ENCODE measurements at regions not wholly inside any gene's neighbourhood (a gene's known extent, or its start where the extent isn't known, plus 50 kb on each side); places are given as distances from the start of the nearest gene placed in this dataset.

- TF ChIP-seq, protein P1, sequence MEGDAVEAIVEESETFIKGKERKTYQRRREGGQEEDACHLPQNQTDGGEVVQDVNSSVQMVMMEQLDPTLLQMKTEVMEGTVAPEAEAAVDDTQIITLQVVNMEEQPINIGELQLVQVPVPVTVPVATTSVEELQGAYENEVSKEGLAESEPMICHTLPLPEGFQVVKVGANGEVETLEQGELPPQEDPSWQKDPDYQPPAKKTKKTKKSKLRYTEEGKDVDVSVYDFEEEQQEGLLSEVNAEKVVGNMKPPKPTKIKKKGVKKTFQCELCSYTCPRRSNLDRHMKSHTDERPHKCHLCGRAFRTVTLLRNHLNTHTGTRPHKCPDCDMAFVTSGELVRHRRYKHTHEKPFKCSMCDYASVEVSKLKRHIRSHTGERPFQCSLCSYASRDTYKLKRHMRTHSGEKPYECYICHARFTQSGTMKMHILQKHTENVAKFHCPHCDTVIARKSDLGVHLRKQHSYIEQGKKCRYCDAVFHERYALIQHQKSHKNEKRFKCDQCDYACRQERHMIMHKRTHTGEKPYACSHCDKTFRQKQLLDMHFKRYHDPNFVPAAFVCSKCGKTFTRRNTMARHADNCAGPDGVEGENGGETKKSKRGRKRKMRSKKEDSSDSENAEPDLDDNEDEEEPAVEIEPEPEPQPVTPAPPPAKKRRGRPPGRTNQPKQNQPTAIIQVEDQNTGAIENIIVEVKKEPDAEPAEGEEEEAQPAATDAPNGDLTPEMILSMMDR (IDR thresholded peaks at IDR 0.05): no peak
- TF ChIP-seq POLR2A (IDR thresholded peaks at IDR 0.05): no peak
Observed at GRCh38 chr10:107771066-107771465, 606.6 kb upstream of the SORCS1 start.

All from ovary (tissue), 3 donors.